GM12891 (cell line): ENCODE measurements at regions not wholly inside any gene's neighbourhood (a gene's known extent, or its start where the extent isn't known, plus 50 kb on each side); places are given as distances from the start of the nearest gene placed in this dataset.
"Not testable (repeated sequence)": the region's sequence is repeated elsewhere in the genome, so short reads cannot be mapped to it uniquely, and the experiment has no call there.

ENCODE experiments used
- POLR2A ChIP-seq: IDR thresholded peaks from 2 replicates; pipeline ENCODE4 v1.6.1; 2011; ENCODE audit warnings: low read depth, low read length, control low read depth
- POLR2AphosphoS5 ChIP-seq: IDR thresholded peaks from 2 replicates; pipeline ENCODE4 v1.6.1; 2011; ENCODE audit warnings: low read depth, low read length, control low read depth
- POU2F2 ChIP-seq: IDR thresholded peaks from 2 replicates; pipeline ENCODE4 v1.6.1; 2011; ENCODE audit warnings: low read depth, mild to moderate bottlenecking, control low read depth, low read length, moderate library complexity
- SPI1 ChIP-seq: IDR thresholded peaks from 2 replicates; pipeline ENCODE4 v1.6.1; 2011; ENCODE audit warnings: low read depth, low read length, control low read depth
- TAF1 ChIP-seq: IDR thresholded peaks from 2 replicates; pipeline ENCODE4 v1.6.1; 2011; ENCODE audit warnings: low read depth, low read length, control low read depth

GRCh38 chr6:155798876-155799275 is 343.2 kb upstream of the NOX3 start:
- not testable (repeated sequence) for TF ChIP-seq POLR2A, TAF1, POLR2AphosphoS5, SPI1, POU2F2
